Thoracic aorta (tissue), 2 donors: ENCODE measurements at regions not wholly inside any gene's neighbourhood (a gene's known extent, or its start where the extent isn't known, plus 50 kb on each side); places are given as distances from the start of the nearest gene placed in this dataset.

Experiments
- ATAC-seq: fragments of 150-250 bp; one replicate; pipeline ENCODE4 v1.8.0; 2017; ENCODE audit warnings: low read depth; ENCODE audit not compliant: insufficient number of reproducible peaks, low FRiP score
- DNase-seq: peaks from one replicate; pipeline ENCODE4 v3.0.0-alpha.2; 2020; ENCODE audit warnings: low spot score
- H3K27ac ChIP-seq, 2 donors: fragments of 200-600 bp; sonication (generic); 1 replicate in 1 of 2; 2 replicates in 1 of 2; pipeline ENCODE4 v1.5.1; 2016; ENCODE audit warnings: mild to moderate bottlenecking in 2 of 2, moderate library complexity in 2 of 2
- H3K27me3 ChIP-seq: fragments of 200-600 bp; sonication (generic); replicated peaks from 2 replicates; pipeline ENCODE4 v1.6.0; 2016; ENCODE audit warnings: mild to moderate bottlenecking; ENCODE audit not compliant: insufficient read depth
- H3K36me3 ChIP-seq: fragments of 200-600 bp; sonication (generic); one replicate; pipeline ENCODE4 v1.5.1; 2016
- H3K4me1 ChIP-seq, 2 donors: fragments of 200-600 bp; sonication (generic); 1 replicate in 1 of 2; 2 replicates in 1 of 2; pipeline versions ENCODE4 v1.5.1 to v1.6.0; 2016; ENCODE audit warnings: low read depth in 2 of 2, mild to moderate bottlenecking in 1 of 2; ENCODE audit not compliant: control insufficient read depth in 1 of 2
- H3K4me3 ChIP-seq: fragments of 200-600 bp; sonication (generic); 2 replicates; pipeline ENCODE4 v1.5.1; 2016; ENCODE audit warnings: mild to moderate bottlenecking
- H3K9me3 ChIP-seq: fragments of 200-600 bp; sonication (generic); 2 replicates; pipeline ENCODE4 v1.5.1; 2016
- CTCF ChIP-seq: fragments of 200-600 bp; sonication (generic); IDR thresholded peaks from one replicate; pipeline ENCODE4 v1.5.1; 2019; ENCODE audit warnings: antibody characterized with exemption

DNA sequence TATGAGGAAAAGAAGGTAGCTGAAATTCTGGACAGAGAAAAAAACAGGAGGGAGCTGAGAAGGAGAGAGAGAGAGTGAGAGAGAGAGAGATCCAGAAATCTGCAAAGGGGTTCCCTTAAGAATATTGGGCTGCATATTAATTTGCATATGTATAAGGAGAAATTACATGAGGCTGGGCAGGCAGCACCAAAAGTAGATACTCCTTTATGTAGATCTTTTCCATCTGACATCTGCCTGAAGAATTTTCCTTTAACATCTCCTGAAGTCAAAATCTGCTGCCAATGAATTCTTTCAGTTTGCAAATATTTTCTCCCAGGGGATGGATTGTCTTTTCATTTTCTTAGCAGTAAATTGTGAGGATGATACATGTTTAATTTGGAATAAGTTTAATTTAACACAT lies 1365.3 kb downstream of the GATA3 start:
- TF ChIP-seq CTCF = no peak
- no peak overlapping the region for H3K4me3 ChIP-seq
- no peak for ATAC-seq

DNA sequence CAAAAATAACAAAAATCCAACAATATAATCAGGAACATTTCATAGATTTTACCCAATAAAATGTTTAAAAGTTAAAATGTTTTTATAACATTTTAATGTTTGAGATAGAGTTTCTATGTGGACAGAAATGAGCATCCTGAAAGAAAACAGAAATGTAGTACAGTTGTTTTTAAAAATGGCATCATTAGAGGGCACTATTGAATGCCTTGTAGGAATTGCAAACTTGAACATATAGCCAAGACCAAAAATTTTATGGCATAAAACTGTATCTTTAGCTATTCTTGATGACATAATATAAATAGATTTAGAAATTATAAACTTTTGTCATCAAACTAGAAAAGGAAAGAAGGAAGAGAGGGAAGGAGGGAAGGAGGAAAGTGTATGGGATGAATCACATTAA lies 1372.7 kb downstream of the GATA3 start:
- no peak for TF ChIP-seq CTCF
- Histone ChIP-seq H3K4me3 (no peak overlapping the region), H3K36me3 (no peaks in the 10 kb centered on the region), H3K27ac (no peak overlapping the region), H3K9me3 (no peaks in the 10 kb centered on the region), H3K4me1 (no peaks in the 10 kb centered on the region), H3K27me3 (no peaks in the 10 kb centered on the region)
- ATAC-seq (no peak), DNase-seq (no peak)

More for the DNA sequence above, 1365.3 kb downstream of the GATA3 start:
- no peaks in the 10 kb centered on the region for H3K27me3 ChIP-seq
- DNase-seq = no peak
- no peaks in the 10 kb centered on the region for H3K9me3 ChIP-seq
- no peaks in the 10 kb centered on the region for H3K4me1 ChIP-seq
- H3K27ac ChIP-seq = no peak overlapping the region
- no peaks in the 10 kb centered on the region for H3K36me3 ChIP-seq

GRCh38 chr10:9437131-9437530 lies 1382.6 kb downstream of the GATA3 start:
- no peak overlapping the region for H3K4me3 ChIP-seq
- ATAC-seq (no peak), DNase-seq (no peak)
- TF ChIP-seq CTCF = no peak
- H3K9me3 ChIP-seq = no peaks in the 10 kb centered on the region
- H3K4me1 ChIP-seq = no peaks in the 10 kb centered on the region
- H3K27ac ChIP-seq = no peak overlapping the region
- H3K36me3 ChIP-seq = no peaks in the 10 kb centered on the region
- no peaks in the 10 kb centered on the region for H3K27me3 ChIP-seq

GRCh38 chr10:9443758-9444157 lies 1389.3 kb downstream of the GATA3 start:
- H3K4me3 ChIP-seq = no peak overlapping the region
- no peak for ATAC-seq
- no peaks in the 10 kb centered on the region for H3K36me3 ChIP-seq
- no peak overlapping the region for H3K27ac ChIP-seq
- H3K4me1 ChIP-seq = no peaks in the 10 kb centered on the region
- no peak for DNase-seq
- TF ChIP-seq CTCF = no peak
- no peaks in the 10 kb centered on the region for H3K9me3 ChIP-seq
- no peaks in the 10 kb centered on the region for H3K27me3 ChIP-seq

DNA sequence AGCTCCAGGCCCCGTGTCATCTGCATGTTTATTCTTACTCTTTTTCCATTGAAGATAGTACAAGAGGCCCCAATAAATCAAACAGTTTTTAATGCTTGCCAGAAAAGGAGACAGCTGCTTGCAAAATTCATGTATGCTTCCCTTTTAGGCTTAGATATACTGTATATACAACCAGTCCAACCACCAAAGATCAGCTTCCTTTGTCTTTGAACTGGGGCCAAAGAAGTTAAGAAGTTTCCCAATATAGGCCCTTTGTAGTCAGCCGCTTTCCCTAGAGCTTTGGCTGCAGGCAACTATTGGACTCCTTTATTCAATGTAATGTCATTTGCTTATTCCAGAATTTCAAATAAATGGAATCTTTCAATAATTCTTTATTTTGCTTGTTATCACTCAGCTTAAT lies 1395.0 kb downstream of the GATA3 start:
- no peak for TF ChIP-seq CTCF
- H3K27me3 ChIP-seq = no peaks in the 10 kb centered on the region
- no peak overlapping the region for H3K27ac ChIP-seq
- H3K9me3 ChIP-seq = no peaks in the 10 kb centered on the region
- DNase-seq (no peak), ATAC-seq (no peak)
- no peaks in the 10 kb centered on the region for H3K4me1 ChIP-seq
- no peaks in the 10 kb centered on the region for H3K36me3 ChIP-seq
- no peak overlapping the region for H3K4me3 ChIP-seq
